ENCODE measurements at regions not wholly inside any gene's neighbourhood (a gene's known extent, or its start where the extent isn't known, plus 50 kb on each side); places are given as distances from the start of the nearest gene placed in this dataset.

DNA sequence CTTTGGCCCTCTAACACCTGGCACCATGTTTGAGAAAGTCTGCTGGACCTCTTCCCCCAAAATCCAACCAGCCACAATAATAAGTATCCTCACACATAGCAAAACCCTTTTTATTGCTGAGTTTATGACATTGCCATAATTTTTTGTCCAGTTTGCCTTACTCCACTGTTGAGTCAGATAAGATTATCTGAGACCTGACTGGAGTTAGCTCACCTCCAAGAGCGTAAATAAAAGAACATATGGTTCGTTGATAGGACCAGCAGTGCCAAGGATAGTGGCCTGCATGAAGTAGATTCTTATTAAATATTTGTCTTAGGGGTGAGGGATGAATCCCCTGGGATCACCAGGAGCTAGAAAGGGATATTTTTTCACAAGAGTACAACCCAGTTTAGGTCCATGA lies 510.6 kb upstream of the MPDZ start:
- no peaks in the 10 kb centered on the region for H3K4me1 ChIP-seq (ENCODE audit: low read length)
- H3K27ac ChIP-seq (ENCODE audit: low read length) = no peak overlapping the region
- H3K4me2 ChIP-seq (ENCODE audit: low read length) = no peak overlapping the region
- no peak overlapping the region for H3K4me3 ChIP-seq (ENCODE audit: low read length)
- no peak overlapping the region for H2AFZ ChIP-seq (ENCODE audit: low read depth, low read length)
- H3K9me3 ChIP-seq (ENCODE audit: insufficient read depth, low read length) = no peaks in the 10 kb centered on the region
- no peak overlapping the region for H3K9ac ChIP-seq (ENCODE audit: low read length)
- no peaks in the 10 kb centered on the region for H4K20me1 ChIP-seq (ENCODE audit: insufficient read depth, low read length)
- H3K27me3 ChIP-seq (ENCODE audit: low read depth, low read length) = no peaks in the 10 kb centered on the region
- H3K79me2 ChIP-seq (ENCODE audit: low read length) = no peaks in the 10 kb centered on the region
- TF ChIP-seq, protein P1, sequence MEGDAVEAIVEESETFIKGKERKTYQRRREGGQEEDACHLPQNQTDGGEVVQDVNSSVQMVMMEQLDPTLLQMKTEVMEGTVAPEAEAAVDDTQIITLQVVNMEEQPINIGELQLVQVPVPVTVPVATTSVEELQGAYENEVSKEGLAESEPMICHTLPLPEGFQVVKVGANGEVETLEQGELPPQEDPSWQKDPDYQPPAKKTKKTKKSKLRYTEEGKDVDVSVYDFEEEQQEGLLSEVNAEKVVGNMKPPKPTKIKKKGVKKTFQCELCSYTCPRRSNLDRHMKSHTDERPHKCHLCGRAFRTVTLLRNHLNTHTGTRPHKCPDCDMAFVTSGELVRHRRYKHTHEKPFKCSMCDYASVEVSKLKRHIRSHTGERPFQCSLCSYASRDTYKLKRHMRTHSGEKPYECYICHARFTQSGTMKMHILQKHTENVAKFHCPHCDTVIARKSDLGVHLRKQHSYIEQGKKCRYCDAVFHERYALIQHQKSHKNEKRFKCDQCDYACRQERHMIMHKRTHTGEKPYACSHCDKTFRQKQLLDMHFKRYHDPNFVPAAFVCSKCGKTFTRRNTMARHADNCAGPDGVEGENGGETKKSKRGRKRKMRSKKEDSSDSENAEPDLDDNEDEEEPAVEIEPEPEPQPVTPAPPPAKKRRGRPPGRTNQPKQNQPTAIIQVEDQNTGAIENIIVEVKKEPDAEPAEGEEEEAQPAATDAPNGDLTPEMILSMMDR (IDR thresholded peaks at IDR 0.05; ENCODE audit: low read depth, low read length) = no peak
- no peak for TF ChIP-seq EZH2phosphoT487 (IDR thresholded peaks at IDR 0.05; ENCODE audit: low read depth)
- H3K36me3 ChIP-seq (replicated peaks; ENCODE audit: low read depth, low read length) = no peaks in the 10 kb centered on the region

DNA sequence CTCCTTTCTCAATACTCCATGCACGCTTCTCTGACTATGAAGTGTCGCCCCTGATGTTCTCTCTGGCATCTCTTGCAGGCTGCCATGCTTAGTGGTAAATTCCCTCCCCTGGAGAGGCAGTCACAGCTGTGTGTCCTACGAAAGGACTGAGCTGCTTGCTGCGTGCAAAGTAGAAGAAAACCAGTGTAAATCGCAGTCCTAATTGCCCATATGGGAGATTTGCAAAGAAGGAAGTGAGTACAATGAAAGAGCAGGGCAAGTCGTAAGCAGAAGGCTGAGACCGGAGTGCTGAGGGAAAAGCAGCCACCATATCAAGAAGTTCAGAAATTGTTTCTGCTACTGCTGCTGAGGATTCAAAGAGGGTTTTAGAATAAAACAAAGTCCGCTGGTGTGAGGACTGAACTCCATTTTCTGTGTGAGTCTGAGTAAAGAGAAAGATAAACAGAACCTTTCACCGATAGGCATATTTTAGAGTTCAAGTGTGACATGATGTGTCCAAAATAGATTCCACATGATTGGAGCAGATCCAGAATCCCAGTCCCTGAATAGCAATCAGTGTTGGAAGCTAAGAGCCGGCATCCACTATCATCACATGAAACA lies 507.8 kb upstream of the MPDZ start:
- H3K36me3 ChIP-seq (replicated peaks; ENCODE audit: low read depth, low read length) = no peaks in the 10 kb centered on the region
- H3K27me3 ChIP-seq (ENCODE audit: low read depth, low read length) = no peaks in the 10 kb centered on the region
- H3K4me3 ChIP-seq (ENCODE audit: low read length) = peak overlapping the region; percentile 39
- no peaks in the 10 kb centered on the region for H3K79me2 ChIP-seq (ENCODE audit: low read length)
- peak overlapping the region; percentile 41 for H3K4me2 ChIP-seq (ENCODE audit: low read length)
- TF ChIP-seq, protein P1 (IDR thresholded peaks at IDR 0.05; ENCODE audit: low read depth, low read length) = no peak
- TF ChIP-seq EZH2phosphoT487 (IDR thresholded peaks at IDR 0.05; ENCODE audit: low read depth) = no peak
- no peak overlapping the region for H3K27ac ChIP-seq (ENCODE audit: low read length)
- no peak overlapping the region for H3K9ac ChIP-seq (ENCODE audit: low read length)
- H3K4me1 ChIP-seq (ENCODE audit: low read length) = no peaks in the 10 kb centered on the region
- no peaks in the 10 kb centered on the region for H3K9me3 ChIP-seq (ENCODE audit: insufficient read depth, low read length)
- H2AFZ ChIP-seq (ENCODE audit: low read depth, low read length) = peak overlapping the region; percentile 65; the same call in 1 of the 2 replicates
- H4K20me1 ChIP-seq (ENCODE audit: insufficient read depth, low read length) = no peaks in the 10 kb centered on the region

DNA sequence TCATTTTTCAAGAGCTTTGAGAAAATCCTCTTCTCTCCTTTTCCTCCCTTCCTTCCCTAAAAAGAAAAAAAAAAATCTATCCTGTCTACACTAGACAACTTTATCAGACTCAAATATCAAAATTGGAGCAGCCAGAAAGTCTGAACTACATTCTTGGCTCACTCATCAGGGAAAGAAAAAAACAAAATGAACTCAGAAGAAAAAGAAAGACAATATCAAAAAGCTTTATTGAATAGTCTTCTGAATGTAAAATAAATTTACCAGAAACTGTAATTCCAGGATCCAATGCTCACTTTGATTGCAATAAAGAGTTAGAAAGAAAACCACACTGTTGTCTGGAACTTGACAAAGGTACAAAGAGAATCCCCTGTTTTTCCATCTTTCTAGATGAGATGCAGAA lies 507.2 kb upstream of the MPDZ start:
- Histone ChIP-seq H3K79me2 (ENCODE audit: low read length) (no peaks in the 10 kb centered on the region), H3K27ac (ENCODE audit: low read length) (no peak overlapping the region), H3K27me3 (ENCODE audit: low read depth, low read length) (no peaks in the 10 kb centered on the region), H4K20me1 (ENCODE audit: insufficient read depth, low read length) (no peaks in the 10 kb centered on the region), H3K9me3 (ENCODE audit: insufficient read depth, low read length) (no peaks in the 10 kb centered on the region), H3K9ac (ENCODE audit: low read length) (no peak overlapping the region), H2AFZ (ENCODE audit: low read depth, low read length) (no peak overlapping the region), H3K4me3 (ENCODE audit: low read length) (no peak overlapping the region), H3K4me2 (ENCODE audit: low read length) (peak overlapping the region; percentile 41; the same call in 1 of the 2 replicates), H3K36me3 (replicated peaks; ENCODE audit: low read depth, low read length) (no peaks in the 10 kb centered on the region), H3K4me1 (ENCODE audit: low read length) (no peaks in the 10 kb centered on the region)
- TF ChIP-seq EZH2phosphoT487 (IDR thresholded peaks at IDR 0.05; ENCODE audit: low read depth) = no peak

DNA sequence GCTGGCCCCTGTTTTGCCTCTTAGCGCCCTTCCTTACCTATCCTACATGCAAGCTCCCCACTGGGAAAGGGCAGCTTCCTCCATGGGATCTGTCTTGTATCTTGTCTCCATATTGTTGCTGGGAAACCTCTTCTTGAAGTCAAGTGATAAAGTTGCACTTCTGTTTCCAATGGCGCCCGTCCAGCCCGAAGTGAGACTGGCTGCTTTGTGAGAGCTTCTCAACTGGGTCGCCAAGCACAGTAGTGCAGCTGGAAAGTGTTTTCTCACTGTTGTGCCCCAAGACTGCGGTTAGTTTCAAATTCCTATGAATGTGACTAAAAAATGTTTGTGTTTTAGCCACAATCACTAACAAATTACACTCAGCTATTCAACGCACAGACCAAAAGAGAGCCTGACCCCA lies 506.6 kb upstream of the MPDZ start:
- no peaks in the 10 kb centered on the region for H3K27me3 ChIP-seq (ENCODE audit: low read depth, low read length)
- TF ChIP-seq, protein P1 (IDR thresholded peaks at IDR 0.05; ENCODE audit: low read depth, low read length) = no peak
- no peak for TF ChIP-seq EZH2phosphoT487 (IDR thresholded peaks at IDR 0.05; ENCODE audit: low read depth)
- H3K4me2 ChIP-seq (ENCODE audit: low read length) = no peak overlapping the region
- no peak overlapping the region for H3K27ac ChIP-seq (ENCODE audit: low read length)
- no peak overlapping the region for H3K4me3 ChIP-seq (ENCODE audit: low read length)
- no peak overlapping the region for H3K9ac ChIP-seq (ENCODE audit: low read length)
- no peaks in the 10 kb centered on the region for H3K79me2 ChIP-seq (ENCODE audit: low read length)
- H3K4me1 ChIP-seq (ENCODE audit: low read length) = no peaks in the 10 kb centered on the region
- H3K36me3 ChIP-seq (replicated peaks; ENCODE audit: low read depth, low read length) = no peaks in the 10 kb centered on the region
- H4K20me1 ChIP-seq (ENCODE audit: insufficient read depth, low read length) = no peaks in the 10 kb centered on the region
- no peaks in the 10 kb centered on the region for H3K9me3 ChIP-seq (ENCODE audit: insufficient read depth, low read length)
- H2AFZ ChIP-seq (ENCODE audit: low read depth, low read length) = no peak overlapping the region

Measured in OCI-LY3 (cell line).